Jurkat, Clone E6-1 (cell line): ENCODE measurements at regions not wholly inside any gene's neighbourhood (a gene's known extent, or its start where the extent isn't known, plus 50 kb on each side); places are given as distances from the start of the nearest gene placed in this dataset.

ENCODE experiments used
- DNase-seq: peaks from one replicate; pipeline ENCODE4 v3.0.0-alpha.2; 2011; ENCODE audit warnings: low read depth, low spot score
- H3K4me3 ChIP-seq: 2 replicates; pipeline ENCODE4 v1.5.1; 2011; ENCODE audit warnings: mild to moderate bottlenecking, low read length, control low read depth, moderate library complexity

- no peak overlapping the region for H3K4me3 ChIP-seq
Measured at GRCh38 chr2:17311771-17312511, 206.3 kb downstream of the RAD51AP2 start.

GRCh38 chr2:17311106-17311619, 207.1 kb downstream of the RAD51AP2 start:
- no peak for DNase-seq
- H3K4me3 ChIP-seq, result no peak overlapping the region

More at GRCh38 chr2:17311771-17312511, 206.3 kb downstream of the RAD51AP2 start:
- peak; percentile 25 for DNase-seq

GRCh38 chr2:17309741-17310339, 208.4 kb downstream of the RAD51AP2 start:
- H3K4me3 ChIP-seq, result no peak overlapping the region
- peak; percentile 11 for DNase-seq

GRCh38 chr2:17309181-17309580, 209.1 kb downstream of the RAD51AP2 start:
- H3K4me3 ChIP-seq, result no peak overlapping the region
- no peak for DNase-seq

- no peak for DNase-seq
- H3K4me3 ChIP-seq, result no peak overlapping the region
Measured at GRCh38 chr2:17306706-17307105, 211.5 kb downstream of the RAD51AP2 start.

- H3K4me3 ChIP-seq, result no peak overlapping the region
- DNase-seq, result no peak
Measured at GRCh38 chr2:17306219-17306618, 212.0 kb downstream of the RAD51AP2 start.

- no peak overlapping the region for H3K4me3 ChIP-seq
- no peak for DNase-seq
Measured at GRCh38 chr2:17303521-17303920, 214.7 kb downstream of the RAD51AP2 start.

GRCh38 chr2:17303054-17303453, 215.2 kb downstream of the RAD51AP2 start:
- H3K4me3 ChIP-seq, result no peak overlapping the region

GRCh38 chr2:17302281-17302680, 216.0 kb downstream of the RAD51AP2 start:
- no peak overlapping the region for H3K4me3 ChIP-seq
- DNase-seq, result no peak

More at GRCh38 chr2:17303054-17303453, 215.2 kb downstream of the RAD51AP2 start:
- DNase-seq, result peak; percentile 1

GRCh38 chr2:17301437-17301836, 216.8 kb downstream of the RAD51AP2 start:
- no peak overlapping the region for H3K4me3 ChIP-seq
- DNase-seq, result no peak

GRCh38 chr2:17299891-17300540, 218.2 kb downstream of the RAD51AP2 start:
- no peak for DNase-seq
- no peak overlapping the region for H3K4me3 ChIP-seq

GRCh38 chr2:17298453-17298852, 219.8 kb downstream of the RAD51AP2 start:
- no peak for DNase-seq
- no peak overlapping the region for H3K4me3 ChIP-seq

GRCh38 chr2:17296686-17297085, 221.6 kb downstream of the RAD51AP2 start:
- no peak overlapping the region for H3K4me3 ChIP-seq
- no peak for DNase-seq

- H3K4me3 ChIP-seq, result no peak overlapping the region
- DNase-seq, result no peak
Measured at GRCh38 chr2:17289669-17290068, 228.6 kb downstream of the RAD51AP2 start.

GRCh38 chr2:17287183-17287582, 231.1 kb downstream of the RAD51AP2 start:
- DNase-seq, result no peak
- no peak overlapping the region for H3K4me3 ChIP-seq

GRCh38 chr2:17282826-17283225, 235.4 kb downstream of the RAD51AP2 start:
- no peak overlapping the region for H3K4me3 ChIP-seq
- DNase-seq, result no peak

- DNase-seq, result no peak
- no peak overlapping the region for H3K4me3 ChIP-seq
Measured at GRCh38 chr2:17282245-17282644, 236.0 kb downstream of the RAD51AP2 start.

- H3K4me3 ChIP-seq, result no peak overlapping the region
- no peak for DNase-seq
Measured at GRCh38 chr2:17276220-17276619, 242.0 kb downstream of the RAD51AP2 start.

- H3K4me3 ChIP-seq, result no peak overlapping the region
- DNase-seq, result no peak
Measured at GRCh38 chr2:17272652-17273525, 245.4 kb downstream of the RAD51AP2 start.
